ENCODE measurements at regions not wholly inside any gene's neighbourhood (a gene's known extent, or its start where the extent isn't known, plus 50 kb on each side); places are given as distances from the start of the nearest gene placed in this dataset.

DNA sequence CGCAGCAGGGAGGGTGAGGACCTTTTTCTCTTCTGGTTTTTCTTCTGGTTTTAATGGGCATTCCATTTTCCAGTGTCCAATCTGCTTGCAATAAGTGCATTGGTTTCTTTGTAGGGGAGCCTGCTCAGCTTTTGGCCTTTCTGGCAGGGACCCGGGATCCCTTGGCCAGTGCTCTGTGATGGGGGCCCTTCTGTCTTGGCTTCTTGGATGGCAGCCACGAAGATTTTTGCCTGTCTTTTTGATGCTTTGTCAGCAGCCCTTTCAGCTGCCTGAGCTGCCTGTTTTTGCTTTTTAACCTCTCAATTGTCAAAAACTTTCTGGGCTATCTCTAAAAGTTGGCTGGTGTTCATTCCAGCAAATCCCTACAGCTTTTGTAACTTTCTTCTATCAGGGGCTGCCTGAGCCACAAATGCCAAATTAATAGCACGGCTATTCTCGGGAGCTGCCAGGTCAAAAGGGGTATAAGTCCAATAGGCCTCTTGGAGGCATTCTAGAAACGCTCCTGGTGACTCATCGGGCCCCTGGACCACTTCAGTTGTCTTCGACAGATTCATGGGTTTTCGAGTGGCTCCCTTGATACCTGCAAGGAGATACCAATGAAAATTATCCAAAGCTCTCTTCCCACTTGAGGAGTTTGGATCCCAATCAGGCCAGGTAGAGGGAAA, 179.9 kb upstream of the MBL2 start:
- no peak overlapping the region for H3K4ac ChIP-seq (ENCODE audit: low read depth, low read length)
- no peaks in the 10 kb centered on the region for H3K79me2 ChIP-seq (ENCODE audit: insufficient read depth, low read length)
- H3K56ac ChIP-seq (ENCODE audit: insufficient read length, low read depth, low read length) = no peak overlapping the region
- no peak overlapping the region for H2BK5ac ChIP-seq (ENCODE audit: insufficient read length, low read length)
- no peak overlapping the region for H3K14ac ChIP-seq (ENCODE audit: insufficient read depth, low read length)
- no peak for DNase-seq
- H3K79me1 ChIP-seq (ENCODE audit: insufficient read depth, low read depth, low read length, poor library complexity, severe bottlenecking) = no peaks in the 10 kb centered on the region
- H2BK12ac ChIP-seq (ENCODE audit: insufficient read length, low read depth, low read length) = no peak overlapping the region
- H3K27ac Mint-ChIP-seq = peak overlapping the region in 2 of 3 experiments; percentile 7 to 79; a peak in 1 of 7 replicates
- H3K36me3 Mint-ChIP-seq (ENCODE audit: insufficient read depth in 1 of 3, low read depth in 3 of 3) = peaks cover 12 to 33% (median 23%) of the 10 kb centered on the region in 3 experiments
- H2AFZ ChIP-seq (ENCODE audit: low read length) = no peak overlapping the region
- WGBS (ENCODE audit: extremely low coverage, insufficient read length, low lambda C conversion rate) = no CpG with 5 or more reads among the region's 9 CpGs
- H3K9me3 ChIP-seq (ENCODE audit: control insufficient read depth, low read depth, low read length) = no peaks in the 10 kb centered on the region
- no peaks in the 10 kb centered on the region for H3K27me3 ChIP-seq (ENCODE audit: insufficient read depth, low read length)
- TF ChIP-seq, protein P1, sequence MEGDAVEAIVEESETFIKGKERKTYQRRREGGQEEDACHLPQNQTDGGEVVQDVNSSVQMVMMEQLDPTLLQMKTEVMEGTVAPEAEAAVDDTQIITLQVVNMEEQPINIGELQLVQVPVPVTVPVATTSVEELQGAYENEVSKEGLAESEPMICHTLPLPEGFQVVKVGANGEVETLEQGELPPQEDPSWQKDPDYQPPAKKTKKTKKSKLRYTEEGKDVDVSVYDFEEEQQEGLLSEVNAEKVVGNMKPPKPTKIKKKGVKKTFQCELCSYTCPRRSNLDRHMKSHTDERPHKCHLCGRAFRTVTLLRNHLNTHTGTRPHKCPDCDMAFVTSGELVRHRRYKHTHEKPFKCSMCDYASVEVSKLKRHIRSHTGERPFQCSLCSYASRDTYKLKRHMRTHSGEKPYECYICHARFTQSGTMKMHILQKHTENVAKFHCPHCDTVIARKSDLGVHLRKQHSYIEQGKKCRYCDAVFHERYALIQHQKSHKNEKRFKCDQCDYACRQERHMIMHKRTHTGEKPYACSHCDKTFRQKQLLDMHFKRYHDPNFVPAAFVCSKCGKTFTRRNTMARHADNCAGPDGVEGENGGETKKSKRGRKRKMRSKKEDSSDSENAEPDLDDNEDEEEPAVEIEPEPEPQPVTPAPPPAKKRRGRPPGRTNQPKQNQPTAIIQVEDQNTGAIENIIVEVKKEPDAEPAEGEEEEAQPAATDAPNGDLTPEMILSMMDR (conservative IDR thresholded peaks at IDR 0.05) = no peak
- no peak overlapping the region for H4K5ac ChIP-seq (ENCODE audit: insufficient read length, low read depth, low read length)
- no peak overlapping the region for H2BK15ac ChIP-seq (ENCODE audit: low read depth, low read length)
- peaks cover 1% of the 10 kb centered on the region; the same call in 1 of the 2 replicates for H3K27me3 Mint-ChIP-seq (ENCODE audit: low read depth)
- H3K4me2 ChIP-seq (ENCODE audit: insufficient read depth, insufficient read length, low read length) = no peak overlapping the region
- H3K9ac ChIP-seq (ENCODE audit: extremely low read depth, insufficient read length, low read length) = no peak overlapping the region
- peaks cover 15 to 28% of the 10 kb centered on the region in 2 experiments for H3K4me1 Mint-ChIP-seq
- no peaks in the 10 kb centered on the region for H3K23me2 ChIP-seq (ENCODE audit: insufficient read length, low read depth, low read length, poor library complexity, severe bottlenecking)
- peaks cover 2 to 10% of the 10 kb centered on the region in 2 experiments for H3K9me3 Mint-ChIP-seq
- no peak overlapping the region for H3K27ac ChIP-seq (ENCODE audit: insufficient read length, low read depth, low read length)
- no peak overlapping the region for H2BK120ac ChIP-seq (ENCODE audit: low read depth, low read length, poor library complexity, severe bottlenecking)
- no peak overlapping the region for H2BK20ac ChIP-seq (ENCODE audit: low read depth, low read length, poor library complexity, severe bottlenecking)
- H3K4me3 Mint-ChIP-seq = no peak overlapping the region
- H3K4me1 ChIP-seq (ENCODE audit: insufficient read depth, low read length) = peaks cover 4% of the 10 kb centered on the region; the same call in 1 of the 2 replicates
- no peak overlapping the region for H3K23ac ChIP-seq (ENCODE audit: insufficient read length, low read depth, low read length)
- no peak overlapping the region for H2AK5ac ChIP-seq (ENCODE audit: insufficient read length, low read length)
- no peak overlapping the region for H4K8ac ChIP-seq (replicated peaks; ENCODE audit: insufficient read length, low read depth, low read length)
- H3K18ac ChIP-seq (ENCODE audit: insufficient read length, low read depth, low read length) = no peak overlapping the region
- no peak overlapping the region for H4K91ac ChIP-seq (ENCODE audit: insufficient read length, low read depth, low read length)
- no peaks in the 10 kb centered on the region for H4K20me1 ChIP-seq (ENCODE audit: control insufficient read depth, insufficient read depth, insufficient read length)
- H3T11ph ChIP-seq (ENCODE audit: low read length) = no peak overlapping the region
